Ectodermal cell (in vitro differentiated cells): ENCODE measurements at regions not wholly inside any gene's neighbourhood (a gene's known extent, or its start where the extent isn't known, plus 50 kb on each side); places are given as distances from the start of the nearest gene placed in this dataset.

ENCODE experiments used
- H3K27ac ChIP-seq: 2 replicates; pipeline ENCODE4 v1.7.0; 2013; ENCODE audit warnings: mild to moderate bottlenecking, low read depth, low read length; ENCODE audit not compliant: insufficient read depth, poor library complexity, severe bottlenecking
- H3K27me3 ChIP-seq: 2 replicates; pipeline ENCODE4 v1.7.0; 2013; ENCODE audit warnings: mild to moderate bottlenecking, low read length; ENCODE audit not compliant: insufficient read depth, control insufficient read depth, poor library complexity, severe bottlenecking
- H3K36me3 ChIP-seq: one replicate; pipeline ENCODE4 v1.7.0; 2013; ENCODE audit warnings: low read length; ENCODE audit not compliant: control insufficient read depth, insufficient read depth
- H3K4me1 ChIP-seq: one replicate; pipeline ENCODE4 v1.7.0; 2013; ENCODE audit warnings: low read length; ENCODE audit not compliant: control insufficient read depth, insufficient read depth
- H3K4me3 ChIP-seq: 2 replicates; pipeline ENCODE4 v1.7.0; 2013; ENCODE audit warnings: low read depth, low read length, control low read depth; ENCODE audit not compliant: insufficient read depth
- H3K9me3 ChIP-seq: 2 replicates; pipeline ENCODE4 v1.7.0; 2013; ENCODE audit warnings: mild to moderate bottlenecking, low read length, moderate library complexity; ENCODE audit not compliant: control insufficient read depth
- whole genome bisulfite sequencing, 2 experiments: methylation state at CpG; one replicate each; pipeline ENCODE4 v1.1.7; 2013; ENCODE audit warnings: missing lambda C conversion rate in 2 of 2; 5-methylcytosine and 5-hydroxymethylcytosine counted together

DNA sequence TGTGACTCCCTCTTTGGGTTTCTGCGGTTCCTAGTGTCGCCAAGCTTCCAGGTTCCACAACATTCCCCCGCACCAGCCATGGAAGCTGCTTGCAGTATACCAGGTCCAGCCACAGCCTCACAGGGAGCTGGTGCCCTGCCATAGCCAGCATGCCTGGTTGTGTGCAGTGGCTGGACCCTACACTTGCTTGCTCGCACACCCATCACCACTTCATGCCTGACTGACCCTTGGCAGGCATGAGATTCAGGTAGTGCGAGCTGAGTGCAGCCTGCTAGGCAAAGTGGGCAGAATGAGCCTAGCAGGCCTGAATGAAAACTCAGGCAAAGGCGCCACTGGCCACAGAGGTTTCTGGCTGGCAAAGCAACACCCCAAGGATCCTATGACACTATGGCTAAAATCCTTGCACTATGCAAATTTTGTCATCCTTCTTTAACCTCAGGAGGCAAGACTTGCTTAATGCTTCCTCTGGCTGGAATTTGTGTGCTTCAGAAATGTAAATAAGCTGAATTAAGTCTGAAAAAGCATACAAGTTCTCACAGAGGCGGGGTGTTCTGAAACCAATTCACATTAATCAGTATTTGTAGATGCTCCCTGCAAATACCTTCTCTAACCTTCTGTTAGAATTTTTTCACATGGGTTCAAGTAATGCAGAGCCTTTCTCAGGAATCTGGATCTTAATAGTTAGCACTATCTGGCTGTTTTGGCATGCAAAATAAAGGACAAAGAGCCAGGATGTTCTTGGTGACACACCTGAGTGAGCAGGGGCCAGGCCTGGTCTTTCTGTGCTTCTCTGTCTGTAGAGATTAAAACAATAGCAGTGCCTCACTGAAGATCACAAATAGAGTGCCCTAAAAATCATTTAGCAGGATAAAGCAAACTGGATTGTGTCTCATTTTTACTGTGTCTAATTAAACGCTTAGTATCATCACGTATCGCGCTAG lies 256.9 kb downstream of the GPATCH2 start:
- Histone ChIP-seq H3K36me3 (no peaks in the 10 kb centered on the region), H3K9me3 (peaks cover 5% of the 10 kb centered on the region), H3K27me3 (no peaks in the 10 kb centered on the region), H3K4me3 (no peak overlapping the region), H3K4me1 (no peaks in the 10 kb centered on the region), H3K27ac (no peak overlapping the region)
- 83 to 86% methylated on average over 11 of the region's 11 CpGs for WGBS, 2 experiments

DNA sequence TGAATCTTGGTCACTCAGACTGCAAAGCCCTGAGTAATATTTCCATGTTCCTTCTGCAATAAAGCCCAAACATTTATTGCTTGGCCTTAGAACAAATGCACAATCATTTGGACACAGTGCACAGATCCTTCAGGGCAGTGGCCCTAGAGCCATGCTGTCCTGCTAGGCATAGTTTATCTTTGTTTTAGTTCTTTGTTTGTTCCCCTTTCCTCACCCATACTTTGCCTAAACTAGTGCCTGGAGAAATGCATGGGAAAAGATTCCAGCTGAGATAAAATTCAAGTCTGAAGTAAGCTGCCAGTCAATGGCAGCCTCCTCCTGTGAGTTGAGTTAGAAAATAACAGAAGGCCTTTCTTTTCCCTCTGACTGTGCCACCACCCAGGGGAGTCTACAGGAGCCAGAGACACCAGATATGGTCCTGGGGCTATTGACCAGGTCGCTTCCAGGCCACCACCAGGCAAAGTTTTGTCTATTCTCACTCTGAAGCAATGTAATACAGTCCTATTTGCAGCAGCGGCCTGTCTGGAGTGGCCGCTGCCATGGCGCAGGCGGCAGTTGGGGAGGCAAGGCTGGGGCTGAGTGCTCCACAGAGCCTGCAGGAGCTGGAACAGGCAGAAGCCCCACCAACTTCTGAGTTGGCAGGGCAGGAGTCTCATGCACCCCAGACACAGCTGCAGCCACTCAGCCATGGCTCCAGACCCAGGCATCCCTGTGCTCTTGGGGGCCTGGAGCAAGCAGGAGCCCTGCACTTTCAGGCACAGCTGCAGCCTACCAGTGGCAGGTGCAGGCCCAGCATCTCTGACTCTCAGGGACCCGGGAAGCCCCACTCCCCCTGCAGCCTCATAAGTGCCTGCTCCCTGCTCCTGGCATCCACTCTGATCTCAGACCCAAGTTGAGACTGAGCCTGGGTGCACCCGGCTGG lies 258.6 kb downstream of the GPATCH2 start:
- Histone ChIP-seq H3K9me3 (peaks cover 5% of the 10 kb centered on the region), H3K27me3 (no peaks in the 10 kb centered on the region), H3K4me1 (no peaks in the 10 kb centered on the region), H3K36me3 (no peaks in the 10 kb centered on the region), H3K27ac (no peak overlapping the region), H3K4me3 (no peak overlapping the region)
- 87 to 90% methylated on average over 7 of the region's 7 CpGs for WGBS, 2 experiments

DNA sequence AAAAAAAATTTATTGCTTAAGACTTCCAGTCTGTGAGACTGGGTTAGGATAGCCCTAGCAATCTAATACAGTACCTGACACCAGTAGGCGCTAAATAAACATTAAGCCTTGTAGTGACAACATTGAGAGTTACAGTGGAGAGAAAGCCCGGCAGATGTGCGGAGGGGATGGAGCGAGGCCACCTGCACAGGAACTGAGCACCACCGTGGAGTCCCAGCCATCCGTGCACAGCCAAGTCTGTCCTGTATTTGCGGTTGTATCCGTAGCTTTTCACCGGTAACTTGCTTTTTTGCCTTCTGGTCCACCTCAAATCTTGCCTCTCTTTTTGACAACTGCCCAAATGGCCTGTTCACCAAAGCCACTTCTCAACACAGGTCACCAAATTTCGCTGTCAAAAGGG lies 260.1 kb downstream of the GPATCH2 start:
- H3K4me3 ChIP-seq, result no peak overlapping the region
- H3K27ac ChIP-seq, result no peak overlapping the region
- peaks cover 5% of the 10 kb centered on the region for H3K9me3 ChIP-seq
- H3K4me1 ChIP-seq, result no peaks in the 10 kb centered on the region
- 87 to 90% methylated on average over 10 of the region's 10 CpGs for WGBS, 2 experiments
- H3K36me3 ChIP-seq, result no peaks in the 10 kb centered on the region
- H3K27me3 ChIP-seq, result no peaks in the 10 kb centered on the region

DNA sequence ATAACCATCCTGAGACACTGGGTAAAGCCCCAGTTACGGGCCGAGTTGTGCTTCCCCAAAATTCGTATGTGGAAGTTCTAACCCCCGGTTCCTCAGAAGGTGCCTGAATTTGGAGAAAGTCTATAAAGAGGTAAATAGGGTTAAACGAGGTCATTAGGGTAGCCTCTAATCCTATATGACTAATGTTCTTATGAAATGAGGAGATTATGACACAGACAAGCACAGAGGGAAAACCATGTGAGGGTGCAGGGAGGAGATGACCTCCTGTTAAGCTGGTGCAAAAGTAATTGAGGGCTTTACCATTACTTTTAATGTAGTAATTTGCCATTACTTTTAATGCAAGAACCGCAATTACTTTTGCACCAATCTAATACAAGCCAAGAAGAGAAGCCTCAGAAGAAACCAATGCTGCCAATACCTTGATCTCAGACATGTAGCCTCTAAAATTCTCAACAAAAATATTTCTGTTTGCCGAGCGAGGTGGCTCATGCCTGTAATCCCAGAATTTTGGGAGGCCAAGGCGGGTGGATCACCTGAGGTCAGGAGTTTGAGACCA lies 260.8 kb downstream of the GPATCH2 start:
- no peaks in the 10 kb centered on the region for H3K4me1 ChIP-seq
- 76 to 80% methylated on average over 9 of the region's 9 CpGs for WGBS, 2 experiments
- no peaks in the 10 kb centered on the region for H3K27me3 ChIP-seq
- H3K27ac ChIP-seq, result no peak overlapping the region
- peaks cover 5% of the 10 kb centered on the region for H3K9me3 ChIP-seq
- no peak overlapping the region for H3K4me3 ChIP-seq
- no peaks in the 10 kb centered on the region for H3K36me3 ChIP-seq

DNA sequence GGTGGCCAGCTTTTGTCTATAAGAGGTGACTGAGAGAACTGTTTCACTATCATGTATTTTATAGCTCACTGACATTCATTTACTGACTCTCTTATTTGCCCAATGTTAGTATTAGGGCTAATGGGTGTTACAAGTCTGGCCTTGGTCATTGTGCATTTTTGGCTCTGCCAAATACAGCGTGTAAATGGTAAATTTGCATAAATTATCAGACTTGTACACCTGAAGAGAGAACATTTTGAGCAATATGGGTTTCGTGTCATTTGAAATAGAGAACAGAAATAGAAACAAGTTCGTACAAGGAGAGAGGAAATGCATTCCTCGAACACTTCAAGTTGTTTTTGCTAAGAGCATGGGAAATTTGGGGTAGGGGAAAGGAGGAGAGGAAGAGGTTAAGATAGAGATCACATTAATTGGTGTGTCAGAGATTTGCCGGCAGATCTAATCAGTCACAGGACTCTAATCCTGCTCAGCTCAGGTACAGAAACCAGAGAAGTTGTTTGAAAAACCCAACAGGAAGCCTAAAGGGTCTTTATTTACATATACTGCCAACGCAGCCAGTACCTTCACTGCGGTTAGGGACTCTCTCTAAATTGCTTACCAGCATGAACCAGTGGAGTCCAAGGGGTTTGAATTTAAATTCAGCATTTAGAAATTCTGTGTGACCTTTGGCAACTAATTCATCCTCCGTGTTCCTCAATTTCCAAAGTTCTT lies 261.5 kb downstream of the GPATCH2 start:
- H3K9me3 ChIP-seq, result peaks cover 5% of the 10 kb centered on the region
- no peaks in the 10 kb centered on the region for H3K36me3 ChIP-seq
- no peak overlapping the region for H3K4me3 ChIP-seq
- H3K4me1 ChIP-seq, result no peaks in the 10 kb centered on the region
- H3K27ac ChIP-seq, result no peak overlapping the region
- no peaks in the 10 kb centered on the region for H3K27me3 ChIP-seq
- WGBS, 2 experiments, result 25 to 26% methylated on average over 6 to 7 of the region's 8 CpGs

DNA sequence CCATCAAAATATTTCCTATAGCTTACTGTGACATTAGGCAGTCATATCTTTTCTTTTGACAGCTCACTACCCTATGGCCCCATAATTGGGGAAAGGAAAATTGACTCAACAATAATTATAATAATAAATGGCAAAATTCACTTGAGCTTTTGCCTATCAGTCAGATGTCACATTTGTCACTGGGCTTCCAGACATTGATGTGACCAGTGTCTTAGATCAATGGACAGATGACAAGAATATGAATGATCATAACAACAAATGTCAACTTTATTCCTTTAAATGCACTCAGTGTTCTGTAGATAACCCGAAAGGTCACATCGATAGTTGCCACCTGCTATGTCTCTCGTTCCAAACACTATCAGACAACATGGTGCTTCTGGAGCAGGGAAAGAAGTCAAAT lies 266.7 kb downstream of the GPATCH2 start:
- no peaks in the 10 kb centered on the region for H3K4me1 ChIP-seq
- H3K27me3 ChIP-seq, result no peaks in the 10 kb centered on the region
- no peaks in the 10 kb centered on the region for H3K9me3 ChIP-seq
- WGBS, 2 experiments, result 91 to 97% methylated on average over 3 of the region's 3 CpGs
- H3K4me3 ChIP-seq, result no peak overlapping the region
- H3K27ac ChIP-seq, result no peak overlapping the region
- H3K36me3 ChIP-seq, result no peaks in the 10 kb centered on the region

DNA sequence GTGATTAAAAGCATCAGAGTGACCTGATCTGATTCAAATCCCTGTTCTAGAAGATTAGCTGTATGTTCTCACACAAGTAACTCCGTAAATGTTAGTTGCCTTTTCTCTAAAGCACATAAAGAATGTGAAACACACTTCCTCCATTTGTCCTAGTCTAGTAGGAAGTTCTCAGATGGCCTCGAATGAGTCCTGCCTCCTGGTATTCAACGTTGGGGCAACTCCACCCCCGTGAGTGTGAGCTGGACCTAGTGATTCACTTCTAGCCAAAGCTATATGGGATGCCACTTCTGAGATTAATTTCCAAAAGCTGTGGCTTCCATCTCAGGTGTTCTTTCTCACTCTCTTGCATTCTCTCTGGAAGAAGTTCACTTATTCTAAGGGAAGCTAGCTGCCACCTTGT lies 267.6 kb downstream of the GPATCH2 start:
- no peak overlapping the region for H3K4me3 ChIP-seq
- no peaks in the 10 kb centered on the region for H3K27me3 ChIP-seq
- 77 to 78% methylated on average over 4 of the region's 4 CpGs for WGBS, 2 experiments
- no peaks in the 10 kb centered on the region for H3K9me3 ChIP-seq
- H3K36me3 ChIP-seq, result no peaks in the 10 kb centered on the region
- no peaks in the 10 kb centered on the region for H3K4me1 ChIP-seq
- H3K27ac ChIP-seq, result no peak overlapping the region

DNA sequence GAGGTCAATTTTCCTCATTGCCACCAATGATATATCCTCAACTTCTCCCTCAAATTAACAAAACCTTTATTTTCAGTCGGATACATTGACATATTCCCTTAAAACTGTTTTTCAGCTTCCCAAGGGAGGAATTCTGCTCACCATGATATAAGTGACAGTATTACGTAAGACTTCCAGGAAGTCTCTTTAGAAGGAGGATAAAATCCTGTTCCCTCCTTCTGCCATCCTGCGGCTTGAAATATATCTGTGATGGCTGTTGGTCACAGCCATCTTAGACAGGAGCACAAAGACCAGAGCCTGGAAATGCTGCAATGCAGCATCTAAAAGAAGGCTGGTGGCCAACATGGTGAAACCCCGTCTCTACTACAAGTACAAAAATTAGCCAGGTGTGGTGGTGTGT lies 270.4 kb downstream of the GPATCH2 start:
- Histone ChIP-seq H3K27ac (no peak overlapping the region), H3K36me3 (no peaks in the 10 kb centered on the region), H3K27me3 (no peaks in the 10 kb centered on the region), H3K4me3 (no peak overlapping the region), H3K9me3 (no peaks in the 10 kb centered on the region), H3K4me1 (no peaks in the 10 kb centered on the region)
- 98% methylated on average over 4 of the region's 4 CpGs for WGBS, 2 experiments

DNA sequence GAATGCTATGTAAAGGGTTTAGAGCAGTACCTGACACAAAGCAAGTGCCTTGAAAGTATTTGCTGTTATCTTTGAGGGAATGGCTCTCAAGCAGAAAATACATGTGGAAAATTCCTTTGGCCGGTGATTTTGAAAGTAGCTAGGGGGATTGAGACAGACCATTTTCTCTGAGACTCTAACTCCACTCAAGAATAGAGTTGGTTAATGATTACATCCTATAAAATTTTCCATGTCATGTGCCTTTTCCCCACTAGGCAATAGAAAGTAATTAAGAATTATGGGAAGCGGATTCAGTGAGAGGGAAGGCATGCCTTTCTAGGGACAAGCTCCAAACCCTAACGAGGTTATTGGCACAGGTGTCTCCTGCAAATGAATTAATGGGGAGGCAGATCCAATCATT lies 276.0 kb downstream of the GPATCH2 start:
- WGBS, 2 experiments, result 85 to 94% methylated on average over 3 of the region's 3 CpGs
- Histone ChIP-seq H3K27ac (no peak overlapping the region), H3K27me3 (no peaks in the 10 kb centered on the region), H3K4me1 (no peaks in the 10 kb centered on the region), H3K36me3 (no peaks in the 10 kb centered on the region), H3K4me3 (no peak overlapping the region), H3K9me3 (no peaks in the 10 kb centered on the region)
